ENCODE measurements at regions not wholly inside any gene's neighbourhood (a gene's known extent, or its start where the extent isn't known, plus 50 kb on each side); places are given as distances from the start of the nearest gene placed in this dataset.

DNA sequence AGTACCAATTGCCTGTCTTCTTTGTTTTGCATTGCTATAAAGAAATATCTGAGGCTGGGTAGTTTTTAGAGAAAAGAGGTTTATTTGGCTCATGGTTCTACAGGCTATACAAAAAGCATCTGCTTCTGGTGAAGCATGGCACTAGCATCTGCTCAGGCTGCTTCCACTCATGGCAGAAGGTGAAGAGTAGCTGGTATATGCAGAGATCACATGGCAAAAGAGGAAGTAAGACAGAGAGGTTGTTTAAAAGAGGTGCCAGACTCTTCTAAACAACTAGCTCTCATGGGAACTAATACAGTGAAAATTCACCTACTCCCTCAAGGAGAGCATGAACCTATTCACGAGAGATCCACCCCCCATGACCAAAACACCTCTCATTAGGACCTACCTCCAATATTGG, 56.7 kb upstream of the GUCA2B start:
- DNase-seq (ENCODE audit: low read depth, low spot score) = no peak

DNA sequence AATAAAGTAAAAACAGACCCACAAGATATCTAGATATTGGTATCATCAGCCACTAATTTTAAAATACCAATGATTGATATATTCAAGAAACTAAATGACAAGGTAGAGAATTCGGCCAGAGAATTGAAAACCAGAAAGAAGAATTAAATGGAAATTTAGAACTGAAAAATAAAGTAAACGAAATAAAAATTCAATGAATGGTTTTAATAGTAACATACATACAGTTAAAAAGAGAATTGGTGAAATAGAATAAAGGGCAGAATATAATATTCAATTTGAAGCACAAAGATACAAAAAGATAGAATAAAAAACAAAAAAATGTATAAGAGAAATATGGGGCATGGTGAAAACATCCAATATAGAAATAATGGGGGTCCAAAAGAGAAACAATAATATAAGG, 64.0 kb upstream of the GUCA2B start:
- H3K4me3 ChIP-seq (ENCODE audit: low read length) = no peak overlapping the region
- DNase-seq (ENCODE audit: low read depth, low spot score) = no peak

More for the DNA sequence above, 56.7 kb upstream of the GUCA2B start:
- H3K4me3 ChIP-seq (ENCODE audit: low read length) = no peak overlapping the region

- no peak overlapping the region for H3K4me3 ChIP-seq (ENCODE audit: low read length)
- no peak for DNase-seq (ENCODE audit: low read depth, low spot score)
Measured at GRCh38 chr1:42086146-42086545, 67.1 kb upstream of the GUCA2B start.

- no peak for DNase-seq (ENCODE audit: low read depth, low spot score)
- no peak overlapping the region for H3K4me3 ChIP-seq (ENCODE audit: low read length)
Measured at GRCh38 chr1:42085596-42085995, 67.6 kb upstream of the GUCA2B start.

- H3K4me3 ChIP-seq (ENCODE audit: low read length) = no peak overlapping the region
- DNase-seq (ENCODE audit: low read depth, low spot score) = no peak
Measured at GRCh38 chr1:42081475-42081874, 71.7 kb upstream of the GUCA2B start.

GRCh38 chr1:42075179-42075578, 78.0 kb upstream of the GUCA2B start:
- no peak overlapping the region for H3K4me3 ChIP-seq (ENCODE audit: low read length)
- DNase-seq (ENCODE audit: low read depth, low spot score) = no peak

GRCh38 chr1:42070996-42071395, 82.2 kb upstream of the GUCA2B start:
- no peak for DNase-seq (ENCODE audit: low read depth, low spot score)

DNA sequence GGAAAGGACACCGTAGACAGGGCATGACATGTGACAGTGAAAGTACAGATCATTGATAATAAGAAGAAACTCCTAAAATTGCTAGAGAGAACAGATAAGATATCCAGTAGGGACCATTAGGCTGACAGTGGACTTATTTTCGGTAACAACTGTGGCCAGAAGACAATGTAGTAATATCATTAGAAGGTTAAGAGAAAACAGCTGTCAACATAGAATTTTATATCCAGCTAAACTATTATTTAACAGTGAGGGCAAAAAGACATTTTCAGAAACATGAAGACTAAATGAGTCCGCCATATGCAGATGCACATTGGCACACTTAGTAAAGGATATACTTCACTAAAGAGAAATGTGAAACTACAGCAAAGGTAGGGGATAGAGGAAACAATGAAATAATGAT, 95.4 kb upstream of the GUCA2B start:
- no peak overlapping the region for H3K4me3 ChIP-seq (ENCODE audit: low read length)
- DNase-seq (ENCODE audit: low read depth, low spot score) = no peak

More at GRCh38 chr1:42070996-42071395, 82.2 kb upstream of the GUCA2B start:
- no peak overlapping the region for H3K4me3 ChIP-seq (ENCODE audit: low read length)

GRCh38 chr1:42056460-42056859, 96.8 kb upstream of the GUCA2B start:
- DNase-seq (ENCODE audit: low read depth, low spot score) = no peak
- no peak overlapping the region for H3K4me3 ChIP-seq (ENCODE audit: low read length)

DNA sequence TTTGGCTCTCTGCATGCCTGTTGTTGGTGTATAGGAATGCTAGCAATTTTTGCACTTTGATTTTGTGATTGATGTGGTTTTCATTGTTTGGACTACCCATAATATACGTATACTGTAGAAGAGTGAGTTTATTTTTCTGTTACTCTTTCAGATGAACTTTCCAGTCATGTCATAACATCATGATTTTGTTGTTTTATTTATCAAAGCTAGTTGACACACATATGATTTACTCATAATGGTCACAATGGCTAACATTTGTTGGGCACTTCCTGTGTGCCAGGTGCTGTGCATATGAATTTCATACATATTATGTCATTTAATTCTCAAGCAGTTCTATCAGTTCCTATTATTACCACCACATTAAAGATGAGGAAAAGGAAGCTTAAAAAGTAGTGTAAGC, 98.1 kb upstream of the GUCA2B start:
- DNase-seq (ENCODE audit: low read depth, low spot score) = no peak
- no peak overlapping the region for H3K4me3 ChIP-seq (ENCODE audit: low read length)

- no peak for DNase-seq (ENCODE audit: low read depth, low spot score)
- H3K4me3 ChIP-seq (ENCODE audit: low read length) = no peak overlapping the region
Measured at GRCh38 chr1:42052072-42052699, 101.0 kb upstream of the GUCA2B start.

DNA sequence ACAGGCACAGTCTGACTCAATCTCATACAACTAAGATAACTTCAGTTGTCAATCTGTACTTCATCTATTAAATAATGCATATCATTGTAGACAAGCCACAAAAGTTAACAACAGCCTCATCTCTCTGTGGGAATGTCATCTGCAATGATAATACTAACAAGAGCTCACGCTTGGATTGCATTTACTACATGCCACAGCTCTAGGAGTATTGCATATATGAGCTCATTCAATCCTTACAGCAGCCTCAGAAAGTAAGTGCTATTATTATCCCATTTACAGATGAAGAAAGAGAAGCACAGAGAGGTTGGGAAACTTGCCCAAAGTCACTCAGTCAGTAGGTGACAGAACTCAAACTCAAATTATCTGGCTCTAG, 105.7 kb upstream of the GUCA2B start:
- no peak overlapping the region for H3K4me3 ChIP-seq (ENCODE audit: low read length)
- DNase-seq (ENCODE audit: low read depth, low spot score) = no peak

- no peak for DNase-seq (ENCODE audit: low read depth, low spot score)
Measured at GRCh38 chr1:42046761-42047507, 106.3 kb upstream of the GUCA2B start.

DNA sequence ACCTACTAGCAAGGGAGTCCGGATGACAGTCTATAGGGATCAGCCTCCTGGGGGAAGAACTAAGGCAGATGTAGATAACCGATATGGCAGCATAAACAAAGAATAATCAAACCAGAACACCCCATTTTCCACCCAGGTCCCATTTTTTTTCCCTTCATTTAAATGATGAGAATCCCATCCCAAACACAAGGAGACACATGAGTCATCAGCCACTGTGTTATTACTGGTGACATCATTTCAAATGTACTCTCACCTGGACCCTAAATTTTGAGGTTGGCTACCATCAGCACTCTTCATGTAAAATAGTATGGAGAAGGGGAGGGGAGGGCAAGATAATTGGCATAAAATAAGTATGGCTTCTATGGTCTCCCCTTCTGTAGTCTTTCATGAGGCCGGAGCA, 108.9 kb upstream of the GUCA2B start:
- H3K4me3 ChIP-seq (ENCODE audit: low read length) = no peak overlapping the region
- DNase-seq (ENCODE audit: low read depth, low spot score) = no peak

More at GRCh38 chr1:42046761-42047507, 106.3 kb upstream of the GUCA2B start:
- H3K4me3 ChIP-seq (ENCODE audit: low read length) = no peak overlapping the region

- H3K4me3 ChIP-seq (ENCODE audit: low read length) = no peak overlapping the region
- DNase-seq (ENCODE audit: low read depth, low spot score) = no peak
Measured at GRCh38 chr1:42043811-42044210, 109.4 kb upstream of the GUCA2B start.

GRCh38 chr1:42043182-42043581, 110.0 kb upstream of the GUCA2B start:
- no peak for DNase-seq (ENCODE audit: low read depth, low spot score)
- H3K4me3 ChIP-seq (ENCODE audit: low read length) = no peak overlapping the region

DNA sequence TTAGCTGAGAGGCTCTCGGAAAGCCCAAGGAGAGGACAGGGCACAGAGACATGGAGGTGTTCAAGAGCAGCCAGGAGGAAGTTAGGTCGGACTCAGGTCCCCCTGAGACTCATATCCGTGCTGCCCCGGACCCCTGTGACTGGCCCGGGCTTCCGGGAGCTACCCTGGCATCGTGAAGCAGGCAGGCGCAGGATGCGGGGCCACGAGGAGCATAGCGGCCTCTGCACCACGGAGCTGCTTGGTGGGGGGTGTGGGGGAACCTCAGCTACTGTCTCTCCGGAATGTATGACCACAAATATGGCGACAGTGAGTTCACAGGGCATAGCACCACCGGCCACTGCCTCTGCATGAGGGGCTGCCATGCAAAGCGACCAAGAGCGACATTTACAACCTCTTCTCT, 112.2 kb upstream of the GUCA2B start:
- no peak overlapping the region for H3K4me3 ChIP-seq (ENCODE audit: low read length)
- no peak for DNase-seq (ENCODE audit: low read depth, low spot score)

- H3K4me3 ChIP-seq (ENCODE audit: low read length) = no peak overlapping the region
- DNase-seq (ENCODE audit: low read depth, low spot score) = no peak
Measured at GRCh38 chr1:42040159-42040558, 113.1 kb upstream of the GUCA2B start.

- no peak overlapping the region for H3K4me3 ChIP-seq (ENCODE audit: low read length)
- no peak for DNase-seq (ENCODE audit: low read depth, low spot score)
Measured at GRCh38 chr1:42038261-42038660, 114.9 kb upstream of the GUCA2B start.

DNA sequence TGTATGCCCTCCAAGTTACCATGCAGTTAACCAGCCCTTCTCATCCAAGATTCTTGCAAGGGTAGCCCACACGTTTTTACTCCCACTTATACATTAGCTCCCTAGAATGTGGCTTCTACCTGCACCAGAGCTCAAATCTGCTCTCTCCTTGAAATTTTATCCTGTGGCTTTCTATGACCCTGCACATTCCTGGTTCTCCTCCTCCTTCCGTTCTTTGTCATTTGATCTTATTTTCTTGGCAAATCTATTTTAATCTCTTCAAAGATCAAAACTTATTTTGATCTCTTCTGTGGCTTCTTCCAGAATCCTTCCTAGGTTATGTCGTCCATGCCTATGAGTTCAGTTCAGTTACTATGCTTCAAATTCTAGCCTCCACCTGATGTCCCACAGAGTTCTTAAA, 115.6 kb upstream of the GUCA2B start:
- no peak for DNase-seq (ENCODE audit: low read depth, low spot score)
- H3K4me3 ChIP-seq (ENCODE audit: low read length) = no peak overlapping the region

DNA sequence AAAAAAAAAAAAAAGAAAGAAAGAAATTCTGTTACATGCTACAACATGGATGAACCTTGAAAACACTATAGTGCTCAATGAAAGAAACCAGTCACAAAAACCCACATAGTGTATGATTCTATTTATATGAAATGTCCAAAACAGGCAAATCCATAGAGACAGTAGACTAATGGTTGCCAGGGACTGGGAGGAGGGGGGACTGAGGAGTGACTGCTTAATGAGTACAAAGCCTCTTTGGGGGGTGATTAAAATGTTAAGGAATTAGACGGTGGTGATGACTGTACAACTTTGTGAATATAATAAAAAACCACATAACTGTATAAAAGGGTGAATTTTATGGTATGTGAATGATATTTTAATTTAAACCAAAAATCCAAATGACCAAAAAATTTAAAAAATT, 116.0 kb upstream of the GUCA2B start:
- H3K4me3 ChIP-seq (ENCODE audit: low read length) = no peak overlapping the region
- no peak for DNase-seq (ENCODE audit: low read depth, low spot score)
